ENCODE measurements at regions not wholly inside any gene's neighbourhood (a gene's known extent, or its start where the extent isn't known, plus 50 kb on each side); places are given as distances from the start of the nearest gene placed in this dataset.
"Not testable (repeated sequence)": the region's sequence is repeated elsewhere in the genome, so short reads cannot be mapped to it uniquely, and the experiment has no call there.

- no peak for DNase-seq
These were observed 240.9 kb downstream of the FGF9 start for GRCh38 chr13:21911646-21912298.

GRCh38 chr13:21913010-21913409 is 242.1 kb downstream of the FGF9 start:
- no peak for DNase-seq

GRCh38 chr13:21917086-21918015 is 246.5 kb downstream of the FGF9 start:
- DNase-seq, result no peak

GRCh38 chr13:21920802-21921201 is 249.9 kb downstream of the FGF9 start:
- DNase-seq, result not testable (repeated sequence)

- DNase-seq, result no peak
These were observed 254.1 kb downstream of the FGF9 start for GRCh38 chr13:21924958-21925357.

GRCh38 chr13:21925720-21926119 is 254.8 kb downstream of the FGF9 start:
- DNase-seq, result no peak

GRCh38 chr13:21929400-21929799 is 258.5 kb downstream of the FGF9 start:
- no peak for DNase-seq

GRCh38 chr13:21930536-21930935 is 259.7 kb downstream of the FGF9 start:
- no peak for DNase-seq

- DNase-seq, result no peak
These were observed 261.7 kb downstream of the FGF9 start for GRCh38 chr13:21932578-21932977.

GRCh38 chr13:21932996-21933395 is 262.1 kb downstream of the FGF9 start:
- DNase-seq, result no peak

GRCh38 chr13:21934284-21934683 is 263.4 kb downstream of the FGF9 start:
- no peak for DNase-seq

- no peak for DNase-seq
These were observed 265.8 kb downstream of the FGF9 start for GRCh38 chr13:21936674-21937073.

GRCh38 chr13:21938168-21938567 is 267.3 kb downstream of the FGF9 start:
- no peak for DNase-seq

- DNase-seq, result no peak
These were observed 267.8 kb downstream of the FGF9 start for GRCh38 chr13:21938636-21939035.

GRCh38 chr13:21942061-21942460 is 271.2 kb downstream of the FGF9 start:
- no peak for DNase-seq

- DNase-seq, result no peak
These were observed 273.7 kb downstream of the FGF9 start for GRCh38 chr13:21944610-21945009.

GRCh38 chr13:21945195-21945594 is 274.3 kb downstream of the FGF9 start:
- no peak for DNase-seq

- DNase-seq, result no peak
These were observed 276.1 kb downstream of the FGF9 start for GRCh38 chr13:21946964-21947363.

GRCh38 chr13:21948769-21949474 is 278.0 kb downstream of the FGF9 start:
- DNase-seq, result no peak

GRCh38 chr13:21949818-21950429 is 279.1 kb downstream of the FGF9 start:
- no peak for DNase-seq

GRCh38 chr13:21956666-21957065 is 285.8 kb downstream of the FGF9 start:
- DNase-seq, result no peak

GRCh38 chr13:21957833-21958232 is 287.0 kb downstream of the FGF9 start:
- DNase-seq, result no peak

Data from anterior cingulate cortex (tissue), 58 donors.